ENCODE measurements at regions not wholly inside any gene's neighbourhood (a gene's known extent, or its start where the extent isn't known, plus 50 kb on each side); places are given as distances from the start of the nearest gene placed in this dataset.

DNA sequence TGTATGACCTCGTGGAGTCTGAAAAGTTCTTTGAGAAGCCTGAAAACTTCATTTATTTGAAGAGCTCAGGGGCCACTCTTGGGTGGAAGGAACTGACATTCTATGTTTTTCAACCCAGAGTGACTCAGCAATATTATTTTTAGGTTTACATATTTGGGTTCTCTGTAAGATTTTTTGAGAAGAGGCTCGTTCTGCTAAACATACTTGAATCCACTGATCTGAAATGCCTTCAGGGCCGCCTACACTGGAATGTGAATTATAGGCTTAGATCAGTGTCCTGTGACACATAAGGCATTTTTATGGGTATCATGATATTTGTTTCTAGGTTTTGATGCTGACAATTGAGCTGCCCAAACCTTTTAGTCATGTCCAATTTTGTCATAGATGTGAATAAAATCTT lies 86.2 kb downstream of the PSAT1 start:
- Histone ChIP-seq H3K4me3 (ENCODE audit: low read length in 2 of 2) (no peak overlapping the region), H3K4me1 (ENCODE audit: control insufficient read depth in 2 of 2, insufficient read depth in 2 of 2, low read length in 2 of 2) (no peaks in the 10 kb centered on the region), H3K9ac (ENCODE audit: low read depth in 1 of 2, low read length in 2 of 2) (no peak overlapping the region), H3K36me3 (ENCODE audit: control insufficient read depth in 2 of 2, insufficient read depth in 2 of 2, low read length in 2 of 2) (no peaks in the 10 kb centered on the region), H3K27ac (ENCODE audit: low read depth in 2 of 2, low read length in 2 of 2) (no peak overlapping the region), H3K27me3 (ENCODE audit: control insufficient read depth in 2 of 2, insufficient read depth in 2 of 2, low read length in 2 of 2) (no peaks in the 10 kb centered on the region), H3K9me3 (ENCODE audit: control insufficient read depth in 2 of 2, low read length in 2 of 2) (no peaks in the 10 kb centered on the region)

DNA sequence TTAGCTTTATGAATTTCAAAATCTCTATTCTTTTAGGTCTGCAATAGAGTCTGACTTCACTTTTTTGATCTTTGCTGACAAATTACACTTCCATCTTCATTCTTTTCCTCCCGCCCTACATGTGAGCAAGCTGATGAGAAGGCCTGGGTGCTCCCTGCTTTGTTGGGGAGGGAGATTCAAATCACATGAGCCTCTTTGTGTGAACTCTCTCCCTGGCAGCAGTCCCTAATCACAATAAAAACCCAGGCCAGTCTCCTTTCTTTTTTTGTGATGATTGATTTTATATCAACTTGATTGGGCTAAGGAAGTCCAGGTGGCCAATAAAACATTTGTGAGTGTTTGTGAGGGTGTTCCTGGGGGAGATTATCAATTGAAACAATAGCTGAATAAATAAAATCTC lies 89.4 kb downstream of the PSAT1 start:
- H3K9ac ChIP-seq (ENCODE audit: low read depth in 1 of 2, low read length in 2 of 2) = no peak overlapping the region

DNA sequence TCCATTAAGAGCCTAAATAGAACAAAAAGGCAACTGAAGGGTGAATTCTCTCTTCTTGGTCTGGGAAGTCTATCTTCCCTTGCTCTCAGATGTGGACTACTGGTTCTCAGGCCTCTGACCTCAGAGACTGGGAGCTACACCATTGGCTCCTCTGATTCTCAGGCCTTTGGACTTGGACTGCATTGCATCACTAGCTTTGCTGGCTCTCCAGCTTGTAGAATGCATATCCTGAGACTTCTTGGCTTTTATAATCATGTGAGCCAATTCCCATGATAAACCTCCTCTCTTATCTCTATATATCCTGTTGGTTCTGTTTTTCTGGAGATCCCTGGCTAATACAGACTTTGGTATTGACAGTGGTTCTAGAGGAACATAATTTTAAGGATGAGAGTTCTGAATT lies 89.8 kb downstream of the PSAT1 start:
- Histone ChIP-seq H3K9ac (ENCODE audit: low read depth in 1 of 2, low read length in 2 of 2) (no peak overlapping the region), H3K4me3 (ENCODE audit: low read length in 2 of 2) (no peak overlapping the region), H3K36me3 (ENCODE audit: control insufficient read depth in 2 of 2, insufficient read depth in 2 of 2, low read length in 2 of 2) (no peaks in the 10 kb centered on the region), H3K4me1 (ENCODE audit: control insufficient read depth in 2 of 2, insufficient read depth in 2 of 2, low read length in 2 of 2) (no peaks in the 10 kb centered on the region), H3K27me3 (ENCODE audit: control insufficient read depth in 2 of 2, insufficient read depth in 2 of 2, low read length in 2 of 2) (no peaks in the 10 kb centered on the region), H3K9me3 (ENCODE audit: control insufficient read depth in 2 of 2, low read length in 2 of 2) (no peaks in the 10 kb centered on the region), H3K27ac (ENCODE audit: low read depth in 2 of 2, low read length in 2 of 2) (no peak overlapping the region)

More for the DNA sequence above, 89.4 kb downstream of the PSAT1 start:
- H3K36me3 ChIP-seq (ENCODE audit: control insufficient read depth in 2 of 2, insufficient read depth in 2 of 2, low read length in 2 of 2) = no peaks in the 10 kb centered on the region
- no peaks in the 10 kb centered on the region for H3K4me1 ChIP-seq (ENCODE audit: control insufficient read depth in 2 of 2, insufficient read depth in 2 of 2, low read length in 2 of 2)
- H3K27ac ChIP-seq (ENCODE audit: low read depth in 2 of 2, low read length in 2 of 2) = no peak overlapping the region
- no peaks in the 10 kb centered on the region for H3K27me3 ChIP-seq (ENCODE audit: control insufficient read depth in 2 of 2, insufficient read depth in 2 of 2, low read length in 2 of 2)
- H3K4me3 ChIP-seq (ENCODE audit: low read length in 2 of 2) = no peak overlapping the region
- H3K9me3 ChIP-seq (ENCODE audit: control insufficient read depth in 2 of 2, low read length in 2 of 2) = no peaks in the 10 kb centered on the region

DNA sequence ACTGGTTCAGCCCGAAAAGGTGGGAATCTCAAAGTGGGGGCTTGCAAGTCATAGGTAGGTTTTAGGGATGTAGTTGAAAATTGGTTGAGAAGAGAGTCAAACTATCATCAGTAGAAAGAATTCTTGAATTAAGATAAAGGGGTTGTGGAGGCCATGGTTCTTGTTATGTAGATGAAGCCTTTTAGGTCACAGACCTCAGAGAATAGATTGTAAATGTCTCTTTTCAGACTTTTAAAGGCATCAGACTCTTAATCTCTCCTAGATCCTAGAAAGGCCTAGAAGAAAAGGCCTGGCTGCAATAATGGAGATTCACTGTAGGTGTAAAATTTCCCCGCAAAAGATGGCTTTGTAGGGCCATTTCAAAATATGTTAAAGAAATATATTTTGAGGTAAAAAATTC lies 96.4 kb downstream of the PSAT1 start:
- Histone ChIP-seq H3K27me3 (ENCODE audit: control insufficient read depth in 2 of 2, insufficient read depth in 2 of 2, low read length in 2 of 2) (no peaks in the 10 kb centered on the region), H3K4me1 (ENCODE audit: control insufficient read depth in 2 of 2, insufficient read depth in 2 of 2, low read length in 2 of 2) (no peaks in the 10 kb centered on the region), H3K36me3 (ENCODE audit: control insufficient read depth in 2 of 2, insufficient read depth in 2 of 2, low read length in 2 of 2) (no peaks in the 10 kb centered on the region), H3K4me3 (ENCODE audit: low read length in 2 of 2) (no peak overlapping the region), H3K9me3 (ENCODE audit: control insufficient read depth in 2 of 2, low read length in 2 of 2) (peaks cover 2 to 3% of the 10 kb centered on the region in 2 donors), H3K27ac (ENCODE audit: low read depth in 2 of 2, low read length in 2 of 2) (no peak overlapping the region), H3K9ac (ENCODE audit: low read depth in 1 of 2, low read length in 2 of 2) (no peak overlapping the region)

DNA sequence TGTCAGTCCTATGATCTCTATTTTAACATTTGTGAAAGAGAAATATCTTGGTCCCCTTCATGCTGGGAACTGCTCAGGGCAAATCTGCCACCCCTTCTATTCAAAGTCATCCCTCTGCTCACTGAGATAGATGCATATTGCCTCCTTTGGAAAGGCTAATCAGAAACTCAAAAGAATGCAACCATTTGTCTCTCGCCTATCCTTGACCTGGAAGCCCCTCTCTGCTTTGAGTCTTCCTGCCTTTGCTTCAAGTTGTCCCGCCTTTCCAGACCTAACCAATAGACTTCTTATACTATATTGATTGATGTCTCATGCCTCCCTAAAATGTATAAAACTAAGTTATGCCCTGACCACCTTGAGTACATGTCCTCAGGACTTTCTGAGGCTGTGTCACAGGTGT lies 97.0 kb downstream of the PSAT1 start:
- Histone ChIP-seq H3K9ac (ENCODE audit: low read depth in 1 of 2, low read length in 2 of 2) (no peak overlapping the region), H3K36me3 (ENCODE audit: control insufficient read depth in 2 of 2, insufficient read depth in 2 of 2, low read length in 2 of 2) (no peaks in the 10 kb centered on the region), H3K27me3 (ENCODE audit: control insufficient read depth in 2 of 2, insufficient read depth in 2 of 2, low read length in 2 of 2) (no peaks in the 10 kb centered on the region), H3K4me1 (ENCODE audit: control insufficient read depth in 2 of 2, insufficient read depth in 2 of 2, low read length in 2 of 2) (no peaks in the 10 kb centered on the region), H3K9me3 (ENCODE audit: control insufficient read depth in 2 of 2, low read length in 2 of 2) (peaks cover 2 to 3% of the 10 kb centered on the region in 2 donors), H3K4me3 (ENCODE audit: low read length in 2 of 2) (no peak overlapping the region), H3K27ac (ENCODE audit: low read depth in 2 of 2, low read length in 2 of 2) (no peak overlapping the region)

DNA sequence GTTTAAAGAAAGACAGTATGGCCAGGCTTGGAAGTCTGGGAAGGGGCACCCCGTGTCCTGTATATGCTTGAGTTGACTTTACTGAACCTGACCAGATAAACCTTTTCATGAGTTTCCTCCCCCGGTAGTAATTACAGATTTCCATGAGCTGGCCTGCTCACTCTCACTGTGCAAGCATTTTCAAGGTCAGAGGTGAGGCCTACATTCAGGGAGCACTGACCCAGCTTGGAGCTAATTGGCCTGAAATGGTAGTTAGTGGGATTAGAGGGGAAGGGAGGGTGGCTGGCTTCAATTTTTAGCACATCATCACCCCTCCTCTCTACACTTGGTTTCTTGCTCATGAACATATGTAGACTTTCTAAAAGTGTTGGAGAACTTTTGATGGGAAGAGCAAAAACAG lies 99.2 kb downstream of the PSAT1 start:
- Histone ChIP-seq H3K36me3 (ENCODE audit: control insufficient read depth in 2 of 2, insufficient read depth in 2 of 2, low read length in 2 of 2) (no peaks in the 10 kb centered on the region), H3K4me1 (ENCODE audit: control insufficient read depth in 2 of 2, insufficient read depth in 2 of 2, low read length in 2 of 2) (no peaks in the 10 kb centered on the region), H3K27ac (ENCODE audit: low read depth in 2 of 2, low read length in 2 of 2) (no peak overlapping the region), H3K27me3 (ENCODE audit: control insufficient read depth in 2 of 2, insufficient read depth in 2 of 2, low read length in 2 of 2) (no peaks in the 10 kb centered on the region), H3K9ac (ENCODE audit: low read depth in 1 of 2, low read length in 2 of 2) (no peak overlapping the region), H3K9me3 (ENCODE audit: control insufficient read depth in 2 of 2, low read length in 2 of 2) (peaks cover 2 to 3% of the 10 kb centered on the region in 2 donors), H3K4me3 (ENCODE audit: low read length in 2 of 2) (no peak overlapping the region)

DNA sequence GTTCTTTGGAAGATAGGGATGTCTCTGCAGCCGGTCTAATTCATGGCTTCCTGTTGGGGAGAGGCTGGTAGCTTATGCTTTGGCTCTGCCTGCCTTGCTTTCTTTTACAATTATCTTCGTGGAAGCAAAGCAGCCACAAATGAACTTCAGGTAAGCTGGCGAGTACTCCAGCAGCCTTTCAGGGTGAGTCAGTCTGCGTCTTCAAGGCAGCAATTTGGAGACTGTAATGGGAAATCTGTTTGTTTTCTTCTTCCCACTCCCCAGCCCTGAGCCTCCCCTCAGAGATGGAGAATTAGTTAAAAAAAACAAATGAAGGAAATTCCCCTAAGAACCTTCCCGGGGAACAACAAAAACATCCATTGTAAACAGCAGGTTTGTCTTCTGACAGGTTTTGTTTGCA lies 100.1 kb downstream of the PSAT1 start:
- H3K27me3 ChIP-seq (ENCODE audit: control insufficient read depth in 2 of 2, insufficient read depth in 2 of 2, low read length in 2 of 2) = no peaks in the 10 kb centered on the region
- no peak overlapping the region for H3K27ac ChIP-seq (ENCODE audit: low read depth in 2 of 2, low read length in 2 of 2)
- H3K9me3 ChIP-seq (ENCODE audit: control insufficient read depth in 2 of 2, low read length in 2 of 2) = peaks cover 2 to 3% of the 10 kb centered on the region in 2 donors
- no peaks in the 10 kb centered on the region for H3K4me1 ChIP-seq (ENCODE audit: control insufficient read depth in 2 of 2, insufficient read depth in 2 of 2, low read length in 2 of 2)
- no peaks in the 10 kb centered on the region for H3K36me3 ChIP-seq (ENCODE audit: control insufficient read depth in 2 of 2, insufficient read depth in 2 of 2, low read length in 2 of 2)
- H3K4me3 ChIP-seq (ENCODE audit: low read length in 2 of 2) = no peak overlapping the region
- no peak overlapping the region for H3K9ac ChIP-seq (ENCODE audit: low read depth in 1 of 2, low read length in 2 of 2)

DNA sequence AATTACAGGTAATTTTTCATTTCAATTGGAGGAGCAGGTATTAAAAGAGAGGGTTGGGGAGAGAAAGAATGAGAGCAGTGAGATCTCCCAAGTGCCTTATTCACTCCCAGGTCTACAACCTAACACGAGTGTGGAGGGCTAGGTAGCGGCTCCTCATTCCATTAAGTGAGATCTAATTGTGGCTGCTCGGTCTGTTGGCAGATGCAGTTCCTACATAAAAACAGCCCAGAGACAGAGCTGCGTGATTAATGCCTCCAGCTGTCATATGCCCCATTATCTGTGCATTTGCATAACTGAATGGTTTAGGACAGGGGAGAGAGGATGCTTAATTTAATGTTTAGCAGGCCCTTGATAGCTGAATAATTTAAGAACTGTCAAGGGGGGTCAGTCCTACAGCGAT lies 100.5 kb downstream of the PSAT1 start:
- Histone ChIP-seq H3K27me3 (ENCODE audit: control insufficient read depth in 2 of 2, insufficient read depth in 2 of 2, low read length in 2 of 2) (no peaks in the 10 kb centered on the region), H3K9me3 (ENCODE audit: control insufficient read depth in 2 of 2, low read length in 2 of 2) (peaks cover 2 to 3% of the 10 kb centered on the region in 2 donors), H3K9ac (ENCODE audit: low read depth in 1 of 2, low read length in 2 of 2) (no peak overlapping the region), H3K27ac (ENCODE audit: low read depth in 2 of 2, low read length in 2 of 2) (no peak overlapping the region), H3K4me1 (ENCODE audit: control insufficient read depth in 2 of 2, insufficient read depth in 2 of 2, low read length in 2 of 2) (no peaks in the 10 kb centered on the region), H3K36me3 (ENCODE audit: control insufficient read depth in 2 of 2, insufficient read depth in 2 of 2, low read length in 2 of 2) (no peaks in the 10 kb centered on the region), H3K4me3 (ENCODE audit: low read length in 2 of 2) (no peak overlapping the region)

DNA sequence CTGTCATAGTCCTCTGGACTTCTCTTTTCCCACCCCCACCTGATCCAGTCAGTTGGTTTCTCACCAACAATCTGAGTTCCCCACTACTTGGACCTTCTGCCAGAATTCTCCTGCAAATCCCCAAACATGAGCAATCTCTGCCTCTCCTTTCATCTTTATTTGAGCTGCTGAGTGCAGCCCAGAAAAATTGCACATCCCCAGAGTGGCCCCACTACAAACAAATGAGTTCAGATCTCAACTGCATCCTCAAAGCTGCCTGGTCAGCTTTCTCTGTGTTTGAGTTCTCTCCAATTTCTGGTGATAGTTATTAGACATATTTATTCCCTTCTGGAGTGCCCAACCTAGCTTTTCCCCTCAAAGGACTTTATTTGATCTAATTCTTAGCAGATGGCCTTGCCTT lies 102.2 kb downstream of the PSAT1 start:
- peaks cover 0 to 2% of the 10 kb centered on the region in 2 donors for H3K27me3 ChIP-seq (ENCODE audit: control insufficient read depth in 2 of 2, insufficient read depth in 2 of 2, low read length in 2 of 2)

DNA sequence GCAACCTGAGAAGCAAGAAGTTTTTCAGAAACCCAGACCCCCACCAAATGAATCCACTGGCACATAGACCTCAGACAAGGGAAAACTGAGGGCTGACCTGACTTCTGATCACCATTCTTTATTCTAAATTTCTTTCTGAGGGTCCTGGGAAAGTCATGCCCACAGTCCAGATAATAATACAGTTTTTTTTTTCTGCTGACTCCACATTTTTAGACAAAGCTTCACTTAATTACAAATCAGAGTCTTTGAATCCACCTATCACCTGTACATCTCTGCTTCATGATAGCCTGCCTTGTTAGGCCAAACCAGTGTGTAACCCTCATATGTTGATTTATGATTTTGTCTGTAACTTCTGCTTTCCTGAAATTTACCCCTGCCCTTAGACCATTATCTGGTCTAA lies 103.6 kb downstream of the PSAT1 start:
- Histone ChIP-seq H3K27me3 (ENCODE audit: control insufficient read depth in 2 of 2, insufficient read depth in 2 of 2, low read length in 2 of 2) (peaks cover 0 to 2% of the 10 kb centered on the region in 2 donors), H3K9ac (ENCODE audit: low read depth in 1 of 2, low read length in 2 of 2) (no peak overlapping the region), H3K36me3 (ENCODE audit: control insufficient read depth in 2 of 2, insufficient read depth in 2 of 2, low read length in 2 of 2) (no peaks in the 10 kb centered on the region), H3K27ac (ENCODE audit: low read depth in 2 of 2, low read length in 2 of 2) (no peak overlapping the region), H3K4me1 (ENCODE audit: control insufficient read depth in 2 of 2, insufficient read depth in 2 of 2, low read length in 2 of 2) (no peaks in the 10 kb centered on the region), H3K9me3 (ENCODE audit: control insufficient read depth in 2 of 2, low read length in 2 of 2) (peaks cover 0 to 2% of the 10 kb centered on the region in 2 donors), H3K4me3 (ENCODE audit: low read length in 2 of 2) (no peak overlapping the region)

More for the DNA sequence above, 102.2 kb downstream of the PSAT1 start:
- Histone ChIP-seq H3K9me3 (ENCODE audit: control insufficient read depth in 2 of 2, low read length in 2 of 2) (peaks cover 2 to 3% of the 10 kb centered on the region in 2 donors), H3K27ac (ENCODE audit: low read depth in 2 of 2, low read length in 2 of 2) (no peak overlapping the region), H3K36me3 (ENCODE audit: control insufficient read depth in 2 of 2, insufficient read depth in 2 of 2, low read length in 2 of 2) (no peaks in the 10 kb centered on the region), H3K9ac (ENCODE audit: low read depth in 1 of 2, low read length in 2 of 2) (no peak overlapping the region), H3K4me1 (ENCODE audit: control insufficient read depth in 2 of 2, insufficient read depth in 2 of 2, low read length in 2 of 2) (no peaks in the 10 kb centered on the region), H3K4me3 (ENCODE audit: low read length in 2 of 2) (no peak overlapping the region)

DNA sequence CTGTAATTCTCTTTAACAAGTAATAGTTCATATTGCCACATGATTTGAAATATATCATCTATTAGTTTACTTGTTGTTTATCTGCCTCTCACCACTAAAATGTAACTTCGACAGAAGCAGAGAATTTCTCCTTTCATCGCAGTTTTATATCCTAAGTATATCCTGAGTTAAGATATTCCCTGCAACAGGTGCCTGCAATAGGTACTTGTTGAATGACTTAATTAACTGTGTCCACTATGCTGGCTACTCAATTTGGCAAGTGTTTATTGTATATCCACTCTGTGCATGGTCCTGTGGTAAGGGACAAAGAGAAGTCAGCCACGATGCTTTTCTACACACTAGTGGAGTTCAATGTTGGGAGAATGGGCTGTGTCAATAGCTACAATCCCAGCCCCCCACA lies 108.5 kb downstream of the PSAT1 start:
- H3K9me3 ChIP-seq (ENCODE audit: control insufficient read depth in 2 of 2, low read length in 2 of 2) = no peaks in the 10 kb centered on the region
- H3K27ac ChIP-seq (ENCODE audit: low read depth in 2 of 2, low read length in 2 of 2) = no peak overlapping the region
- H3K9ac ChIP-seq (ENCODE audit: low read depth in 1 of 2, low read length in 2 of 2) = no peak overlapping the region
- no peaks in the 10 kb centered on the region for H3K36me3 ChIP-seq (ENCODE audit: control insufficient read depth in 2 of 2, insufficient read depth in 2 of 2, low read length in 2 of 2)
- peaks cover 0 to 8% of the 10 kb centered on the region in 2 donors for H3K27me3 ChIP-seq (ENCODE audit: control insufficient read depth in 2 of 2, insufficient read depth in 2 of 2, low read length in 2 of 2)
- no peaks in the 10 kb centered on the region for H3K4me1 ChIP-seq (ENCODE audit: control insufficient read depth in 2 of 2, insufficient read depth in 2 of 2, low read length in 2 of 2)
- H3K4me3 ChIP-seq (ENCODE audit: low read length in 2 of 2) = no peak overlapping the region

Measured in mucosa of rectum (tissue), 2 donors.